ENCODE measurements at regions not wholly inside any gene's neighbourhood (a gene's known extent, or its start where the extent isn't known, plus 50 kb on each side); places are given as distances from the start of the nearest gene placed in this dataset.
"Not testable (repeated sequence)": the region's sequence is repeated elsewhere in the genome, so short reads cannot be mapped to it uniquely, and the experiment has no call there.

GRCh38 chr5:163696579-163696887, 191.1 kb downstream of the MAT2B start:
- no peak for DNase-seq (ENCODE audit: low read depth)

GRCh38 chr5:163706053-163706771, 200.8 kb downstream of the MAT2B start:
- DNase-seq (ENCODE audit: low read depth): peak; percentile 0

DNA sequence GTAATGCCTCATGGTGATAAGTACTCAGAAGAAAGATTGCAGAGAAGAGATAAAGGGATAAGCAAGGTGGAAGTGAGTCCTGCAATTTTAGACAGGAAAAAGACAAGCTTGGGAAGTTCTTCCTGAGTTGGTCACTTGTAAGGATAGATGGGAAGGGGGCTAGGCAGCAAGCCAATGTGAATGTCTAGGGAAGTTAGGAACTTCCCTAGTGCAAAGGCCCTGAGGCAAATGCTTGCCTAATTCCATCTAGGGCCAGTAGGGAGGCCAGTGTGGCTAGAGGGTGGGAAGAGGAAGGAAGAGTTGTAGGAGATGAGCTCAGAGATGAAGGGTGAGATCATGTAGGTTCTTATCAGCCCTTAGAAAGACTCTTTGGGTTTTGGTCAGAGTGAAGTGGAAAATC, 206.6 kb downstream of the MAT2B start:
- no peak for DNase-seq (ENCODE audit: low read depth)

DNA sequence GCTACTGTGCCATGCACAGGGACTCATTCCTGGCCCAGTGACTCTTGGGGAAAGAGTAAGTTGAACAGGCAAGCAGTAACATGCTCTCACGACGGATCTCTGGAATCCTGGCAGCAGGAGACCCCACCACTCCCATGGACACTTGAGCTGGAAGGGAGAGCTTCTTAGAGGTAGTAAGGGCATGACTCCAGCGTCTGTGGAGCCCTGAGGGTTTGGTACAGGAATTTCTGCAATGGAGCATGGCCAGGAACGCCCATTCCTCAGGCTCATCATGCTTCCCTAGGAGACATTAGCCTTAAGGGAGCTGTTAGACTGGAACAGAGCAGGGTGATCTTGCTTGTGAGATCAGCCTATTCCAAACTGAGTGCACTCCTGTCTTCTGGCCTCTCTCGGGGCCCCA, 212.9 kb downstream of the MAT2B start:
- no peak for DNase-seq (ENCODE audit: low read depth)

DNA sequence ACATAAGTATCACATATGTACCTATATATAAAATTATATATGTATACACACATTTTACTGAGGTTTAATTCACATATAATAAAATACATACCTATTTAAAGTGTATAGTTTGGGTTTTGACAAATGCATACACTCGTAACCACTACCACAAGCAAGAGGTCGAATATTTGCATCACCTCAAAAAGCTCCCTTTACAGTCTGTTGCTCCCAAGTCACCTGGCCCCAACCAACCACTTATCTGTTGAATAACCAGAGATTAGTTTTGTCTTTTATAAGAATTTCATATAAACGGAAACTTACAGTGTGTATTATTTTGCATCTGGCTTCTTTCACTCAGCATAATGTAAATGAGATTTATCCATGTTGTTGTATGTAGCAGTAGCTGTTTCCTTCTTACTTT, 218.9 kb downstream of the MAT2B start:
- no peak for DNase-seq (ENCODE audit: low read depth)

DNA sequence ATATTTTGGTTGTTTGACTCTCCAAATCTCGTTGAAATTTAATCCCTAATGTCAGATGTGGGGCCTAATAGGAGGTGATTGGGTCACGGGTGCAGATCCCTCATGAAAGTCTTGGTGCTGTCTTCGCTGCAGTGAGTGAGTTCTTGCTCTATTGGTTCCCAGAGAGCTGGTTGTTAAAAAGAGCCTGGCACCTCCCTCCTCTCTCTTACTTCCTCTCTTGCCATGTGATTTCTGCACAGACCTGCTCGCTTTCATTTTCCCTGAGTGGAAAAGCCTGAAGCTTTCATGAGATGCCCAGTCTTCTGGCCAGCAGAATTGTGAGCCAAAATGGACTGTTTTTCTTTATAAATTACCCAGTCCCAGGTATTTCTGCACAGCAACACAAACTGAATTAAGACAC, 221.6 kb downstream of the MAT2B start:
- DNase-seq (ENCODE audit: low read depth): no peak

DNA sequence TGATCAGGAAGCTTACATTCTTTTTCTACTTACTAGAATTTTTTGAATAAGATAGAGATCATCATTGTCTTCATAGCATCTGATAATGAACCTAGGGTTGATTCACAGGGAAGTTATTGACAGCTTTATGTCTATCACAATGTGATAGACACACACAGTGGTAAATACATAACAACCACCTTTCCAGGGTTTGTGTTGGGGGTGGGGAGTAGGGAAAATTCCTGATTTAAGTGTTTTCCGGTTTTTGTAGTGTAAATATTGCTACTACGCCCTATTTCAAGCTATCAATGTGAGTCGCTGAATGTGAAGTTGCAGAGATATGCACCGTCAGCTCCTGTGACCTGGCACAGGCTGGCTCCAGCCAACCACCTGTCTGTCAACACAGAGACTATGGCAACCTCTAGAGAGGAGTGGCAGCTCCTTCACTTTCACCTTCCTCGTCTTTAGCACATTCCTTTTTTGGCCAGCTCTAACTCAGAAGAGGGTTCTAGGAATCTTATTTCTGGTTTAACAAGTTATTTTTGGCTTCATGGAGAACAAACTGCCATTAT, 224.9 kb downstream of the MAT2B start:
- DNase-seq (ENCODE audit: low read depth): no peak

- DNase-seq (ENCODE audit: low read depth): no peak
These were observed 225.8 kb downstream of the MAT2B start for GRCh38 chr5:163731256-163731655.

DNA sequence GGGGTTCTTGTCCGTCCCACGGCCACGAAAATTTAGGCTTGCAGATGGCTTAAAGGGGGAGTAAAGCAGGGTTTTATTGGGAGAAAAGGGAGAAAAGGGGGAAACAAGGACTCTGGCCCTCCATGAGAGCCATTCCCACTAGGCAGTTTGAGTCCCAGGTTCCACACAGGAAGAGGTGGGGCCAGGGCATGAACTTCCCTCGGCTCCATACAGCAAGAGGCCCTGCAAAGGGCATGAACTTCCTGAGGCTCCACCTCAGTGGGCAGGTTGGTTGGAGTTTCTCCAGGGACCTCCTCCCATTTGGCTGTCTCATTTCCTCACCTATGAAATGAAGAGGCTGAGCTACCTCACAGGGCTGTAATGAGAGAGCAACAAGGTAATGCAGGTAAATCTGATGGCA, 229.7 kb downstream of the MAT2B start:
- no peak for DNase-seq (ENCODE audit: low read depth)

DNA sequence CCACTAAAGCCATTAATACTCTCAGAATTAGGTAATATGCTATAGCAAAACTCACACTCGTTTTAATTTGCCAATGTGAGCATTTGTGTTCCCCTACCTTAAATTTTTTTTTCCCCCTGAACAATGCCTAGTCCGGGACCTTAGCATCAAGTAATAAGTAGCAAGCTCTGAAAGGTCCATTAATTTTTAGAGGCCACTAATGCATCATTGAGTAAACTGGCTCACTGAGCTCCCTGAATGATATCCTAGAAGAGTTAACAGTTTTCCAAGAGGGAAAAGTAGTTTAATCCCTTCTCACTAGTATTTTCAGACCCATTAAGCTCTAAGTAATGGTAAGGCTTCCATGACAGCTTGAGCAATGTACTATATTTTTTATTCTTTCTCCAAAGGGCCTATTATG, 242.2 kb downstream of the MAT2B start:
- no peak for DNase-seq (ENCODE audit: low read depth)

DNA sequence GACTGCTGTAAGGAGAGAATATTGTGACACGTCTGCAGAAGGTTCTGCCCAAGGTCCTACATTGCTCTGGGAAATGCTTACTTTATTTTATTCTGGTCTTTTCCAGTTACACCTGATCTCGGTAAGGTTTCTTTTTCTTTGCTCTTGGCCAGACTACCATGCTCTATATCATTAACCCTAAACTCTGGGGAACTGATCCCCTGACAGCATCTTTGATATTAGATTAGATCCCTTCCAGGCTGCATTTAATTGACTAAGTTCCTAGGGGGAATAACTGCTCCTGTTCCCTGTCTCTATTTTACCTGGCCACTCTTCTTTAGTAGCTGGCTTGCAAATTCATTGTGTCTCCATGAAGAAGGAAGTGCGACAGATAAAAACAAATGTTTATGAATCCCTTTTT, 243.5 kb downstream of the MAT2B start:
- no peak for DNase-seq (ENCODE audit: low read depth)

DNA sequence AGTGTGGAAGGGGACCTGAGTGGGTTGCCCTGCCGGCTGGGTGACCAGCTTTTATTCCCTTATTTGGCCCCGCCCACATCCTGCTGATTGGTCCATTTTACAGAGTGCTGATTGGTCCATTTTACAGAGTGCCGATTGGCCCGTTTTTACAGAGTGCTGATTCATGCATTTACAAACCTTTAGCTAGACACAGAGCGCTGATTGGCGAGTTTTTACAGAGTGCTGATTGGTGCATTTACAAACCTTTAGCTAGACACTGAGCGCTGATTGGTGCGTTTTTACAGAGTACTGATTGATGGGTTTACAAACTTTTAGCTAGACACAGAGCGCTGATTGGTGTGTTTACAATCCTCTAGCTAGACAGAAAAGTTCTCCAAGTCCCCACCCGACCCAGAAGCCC, 245.0 kb downstream of the MAT2B start:
- not testable (repeated sequence) for DNase-seq (ENCODE audit: low read depth)

- no peak for DNase-seq (ENCODE audit: low read depth)
These were observed 250.1 kb downstream of the MAT2B start for GRCh38 chr5:163755505-163755904.

GRCh38 chr5:163756170-163756569, 250.8 kb downstream of the MAT2B start:
- no peak for DNase-seq (ENCODE audit: low read depth)

DNA sequence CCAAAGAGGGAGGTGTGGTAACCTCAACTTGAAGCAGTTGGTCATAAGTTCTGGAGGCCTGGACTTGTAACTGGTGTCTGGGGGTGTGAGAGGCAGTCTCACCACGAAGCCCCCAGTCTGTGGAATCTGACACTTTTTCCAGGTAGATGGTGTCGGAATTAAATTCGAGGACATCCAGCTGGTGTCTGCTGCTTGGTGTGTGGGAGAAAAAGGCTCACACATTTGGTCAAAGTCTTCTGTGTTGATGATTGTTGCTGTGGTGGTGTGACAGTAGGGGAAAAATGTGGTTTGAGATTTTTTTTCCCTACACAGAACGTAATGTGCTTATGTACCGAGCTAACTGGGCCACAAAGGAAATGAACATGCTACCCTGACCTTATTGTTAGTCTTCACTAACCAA, 251.9 kb downstream of the MAT2B start:
- no peak for DNase-seq (ENCODE audit: low read depth)

DNA sequence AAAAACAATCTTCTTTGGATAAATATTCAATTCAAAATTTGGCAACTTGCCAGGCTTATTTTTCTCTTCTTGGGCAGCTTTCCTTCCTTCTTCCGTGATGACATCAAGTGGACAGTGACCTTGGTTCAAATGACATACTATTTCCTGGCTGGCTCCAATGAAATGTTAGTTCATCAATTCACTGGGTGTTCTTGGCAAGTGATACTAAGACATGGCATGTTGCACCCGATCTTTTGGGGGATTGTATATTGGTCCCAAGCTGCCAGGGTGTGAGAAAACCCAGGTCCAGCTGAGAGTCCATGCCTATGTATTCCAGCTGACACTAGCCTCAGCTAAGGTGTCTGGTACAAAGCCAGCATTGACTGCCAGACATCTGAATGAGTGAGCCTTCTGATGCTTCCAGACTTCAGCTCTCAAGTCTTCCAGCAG, 252.9 kb downstream of the MAT2B start:
- DNase-seq (ENCODE audit: low read depth): no peak

- DNase-seq (ENCODE audit: low read depth): no peak
These were observed 253.7 kb downstream of the MAT2B start for GRCh38 chr5:163759000-163759704.

DNA sequence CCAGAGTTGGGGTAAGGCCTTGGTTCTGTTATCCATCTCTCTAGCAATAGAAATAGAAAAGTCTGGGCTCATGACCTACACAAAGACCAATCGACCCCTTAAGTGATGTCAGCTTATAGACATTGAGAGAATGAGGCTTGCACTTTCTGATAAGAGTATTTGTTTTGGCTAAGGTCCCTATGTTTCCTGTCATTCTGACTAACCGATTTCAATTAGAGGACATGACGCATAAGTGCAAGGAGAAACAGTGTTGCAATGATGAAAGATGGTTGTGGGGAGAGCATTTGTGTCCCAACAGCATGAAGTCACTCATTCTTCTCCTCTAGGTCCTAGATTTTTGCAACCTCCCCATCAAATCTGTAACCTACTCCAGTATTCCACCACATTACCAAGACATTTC, 255.1 kb downstream of the MAT2B start:
- DNase-seq (ENCODE audit: low read depth): no peak

DNA sequence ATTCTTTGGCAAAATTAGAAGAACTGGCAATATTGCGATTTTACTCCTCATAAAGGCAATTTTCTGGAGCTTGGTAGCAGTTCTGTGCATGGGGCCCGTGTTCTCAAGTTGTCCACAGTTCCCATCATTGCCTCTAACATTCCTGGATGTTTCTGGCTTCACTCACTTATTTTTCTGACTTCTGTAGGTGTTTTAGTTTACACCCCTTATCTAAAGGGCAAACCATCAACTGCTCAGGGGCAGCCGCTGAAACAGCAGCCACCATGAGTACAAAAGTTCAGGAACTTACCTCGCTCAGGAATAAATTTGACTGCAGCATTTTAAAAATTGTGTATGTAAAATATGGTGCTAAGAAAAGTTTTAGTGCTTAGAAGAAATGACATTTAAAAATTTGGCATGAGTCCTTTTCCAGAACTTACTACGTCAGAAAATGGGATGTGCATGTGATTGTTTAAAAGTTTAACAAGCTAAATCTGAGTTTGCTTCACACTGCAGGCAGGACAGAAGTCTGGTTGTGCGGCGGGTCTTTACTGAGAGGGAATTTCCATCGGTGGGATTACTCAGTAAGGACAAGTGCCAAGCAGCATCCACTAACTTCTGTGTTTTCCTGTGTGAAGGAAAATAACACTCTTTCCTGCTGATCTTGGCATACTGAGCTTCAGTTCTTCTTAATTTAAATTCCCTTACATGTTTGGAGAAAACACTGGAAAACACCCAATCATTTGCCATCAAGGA, 261.7 kb downstream of the MAT2B start:
- no peak for DNase-seq (ENCODE audit: low read depth)

GRCh38 chr5:163770625-163771024, 265.2 kb downstream of the MAT2B start:
- no peak for DNase-seq (ENCODE audit: low read depth)

DNA sequence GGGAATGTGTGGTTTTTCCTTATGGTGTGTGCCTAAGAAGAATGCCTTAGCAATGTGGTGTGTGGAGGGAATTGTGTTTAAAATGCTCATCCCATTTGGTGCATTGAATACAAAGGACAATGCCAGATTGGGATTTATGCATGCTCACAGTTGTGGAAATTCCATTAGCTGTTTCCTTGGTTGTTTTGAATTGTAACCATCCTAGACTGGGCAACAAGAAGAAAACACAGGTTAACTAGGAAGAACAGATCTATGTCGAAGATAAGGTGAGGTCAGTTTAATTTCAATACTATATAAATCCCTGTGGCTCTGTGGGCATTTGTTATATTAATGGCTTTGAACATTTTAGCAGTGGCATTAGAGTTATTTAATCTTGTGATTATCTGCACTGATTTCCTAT, 266.8 kb downstream of the MAT2B start:
- no peak for DNase-seq (ENCODE audit: low read depth)

- DNase-seq (ENCODE audit: low read depth): no peak
These were observed 267.2 kb downstream of the MAT2B start for GRCh38 chr5:163772644-163773043.

DNA sequence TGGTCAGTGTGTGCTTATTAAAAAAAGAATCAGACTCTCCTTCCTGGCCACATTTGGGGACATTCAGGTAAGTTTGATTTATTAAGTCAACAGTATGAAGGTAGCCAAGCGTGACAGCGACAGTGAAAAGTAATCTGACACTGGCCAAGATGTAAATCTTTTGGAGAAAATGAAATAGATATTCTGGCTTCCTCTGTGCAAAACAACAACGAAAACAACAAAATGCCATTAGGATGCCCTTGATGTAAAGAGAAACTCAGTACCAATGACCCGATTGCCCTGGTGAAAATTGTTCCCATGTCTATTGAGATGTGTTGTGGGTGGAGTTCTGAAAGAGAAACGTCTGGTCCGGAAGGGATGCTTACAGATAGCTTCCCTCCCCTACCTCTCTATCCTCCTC, 267.8 kb downstream of the MAT2B start:
- DNase-seq (ENCODE audit: low read depth): no peak
